KMS-11 (cell line): ENCODE measurements at regions not wholly inside any gene's neighbourhood (a gene's known extent, or its start where the extent isn't known, plus 50 kb on each side); places are given as distances from the start of the nearest gene placed in this dataset.

Experiments used
- H2AFZ ChIP-seq: fragments of 200-600 bp; sonication (generic); 2 replicates; pipeline ENCODE4 v1.6.1; 2016; ENCODE audit warnings: antibody characterized with exemption, mixed run types, low read depth
- H3K27ac ChIP-seq: fragments of 200-600 bp; sonication (generic); 2 replicates; pipeline ENCODE4 v1.6.1; 2016; ENCODE audit warnings: mild to moderate bottlenecking, mixed run types
- H3K27me3 ChIP-seq: fragments of 200-600 bp; sonication (generic); 2 replicates; pipeline ENCODE4 v1.6.1; 2017; ENCODE audit warnings: mild to moderate bottlenecking, low read depth, mixed run types, moderate library complexity; ENCODE audit not compliant: insufficient read depth
- H3K36me3 ChIP-seq: fragments of 200-600 bp; sonication (generic); 2 replicates; pipeline ENCODE4 v1.6.1; 2017; ENCODE audit warnings: mild to moderate bottlenecking, mixed run types; ENCODE audit not compliant: insufficient read depth
- H3K4me1 ChIP-seq: fragments of 200-600 bp; sonication (generic); 2 replicates; pipeline ENCODE4 v1.6.1; 2016; ENCODE audit warnings: mild to moderate bottlenecking, low read depth, mixed run types; ENCODE audit not compliant: poor library complexity, severe bottlenecking
- H3K4me2 ChIP-seq: fragments of 200-600 bp; sonication (generic); 2 replicates; pipeline ENCODE4 v1.7.0; 2016; ENCODE audit warnings: mild to moderate bottlenecking, mixed run types
- H3K4me3 ChIP-seq: fragments of 200-600 bp; sonication (generic); IDR thresholded peaks from 2 replicates; pipeline ENCODE4 v1.6.1; 2017; ENCODE audit warnings: low read depth, low read length, mixed read lengths; ENCODE audit not compliant: insufficient read depth
- H3K79me2 ChIP-seq: fragments of 200-600 bp; sonication (generic); 2 replicates; pipeline ENCODE4 v1.6.1; 2016; ENCODE audit warnings: low read depth, mixed run types; ENCODE audit not compliant: insufficient read depth
- H3K9ac ChIP-seq: fragments of 200-600 bp; sonication (generic); 2 replicates; pipeline ENCODE4 v1.6.1; 2016; ENCODE audit warnings: mild to moderate bottlenecking, mixed run types
- H4K20me1 ChIP-seq: fragments of 200-600 bp; sonication (generic); 2 replicates; pipeline ENCODE4 v1.6.1; 2016; ENCODE audit warnings: mild to moderate bottlenecking, mixed run types; ENCODE audit not compliant: insufficient read depth
- TF ChIP-seq, protein P1 (sequence below): fragments of 200-600 bp; sonication (generic); conservative IDR thresholded peaks from 2 replicates; pipeline ENCODE4 v1.6.1; 2017; ENCODE audit warnings: low read depth, mild to moderate bottlenecking, antibody characterized with exemption, low read length, moderate library complexity, mixed read lengths

- Histone ChIP-seq H4K20me1 (no peaks in the 10 kb centered on the region), H3K79me2 (no peaks in the 10 kb centered on the region), H3K4me2 (no peak overlapping the region), H3K9ac (no peak overlapping the region), H3K27ac (no peak overlapping the region), H3K4me3 (no peak overlapping the region), H3K36me3 (no peaks in the 10 kb centered on the region), H3K27me3 (no peaks in the 10 kb centered on the region), H3K4me1 (no peaks in the 10 kb centered on the region), H2AFZ (no peak overlapping the region)
- TF ChIP-seq, protein P1, sequence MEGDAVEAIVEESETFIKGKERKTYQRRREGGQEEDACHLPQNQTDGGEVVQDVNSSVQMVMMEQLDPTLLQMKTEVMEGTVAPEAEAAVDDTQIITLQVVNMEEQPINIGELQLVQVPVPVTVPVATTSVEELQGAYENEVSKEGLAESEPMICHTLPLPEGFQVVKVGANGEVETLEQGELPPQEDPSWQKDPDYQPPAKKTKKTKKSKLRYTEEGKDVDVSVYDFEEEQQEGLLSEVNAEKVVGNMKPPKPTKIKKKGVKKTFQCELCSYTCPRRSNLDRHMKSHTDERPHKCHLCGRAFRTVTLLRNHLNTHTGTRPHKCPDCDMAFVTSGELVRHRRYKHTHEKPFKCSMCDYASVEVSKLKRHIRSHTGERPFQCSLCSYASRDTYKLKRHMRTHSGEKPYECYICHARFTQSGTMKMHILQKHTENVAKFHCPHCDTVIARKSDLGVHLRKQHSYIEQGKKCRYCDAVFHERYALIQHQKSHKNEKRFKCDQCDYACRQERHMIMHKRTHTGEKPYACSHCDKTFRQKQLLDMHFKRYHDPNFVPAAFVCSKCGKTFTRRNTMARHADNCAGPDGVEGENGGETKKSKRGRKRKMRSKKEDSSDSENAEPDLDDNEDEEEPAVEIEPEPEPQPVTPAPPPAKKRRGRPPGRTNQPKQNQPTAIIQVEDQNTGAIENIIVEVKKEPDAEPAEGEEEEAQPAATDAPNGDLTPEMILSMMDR: no peak
These were observed 522.3 kb downstream of the EIPR1 start for GRCh38 chr2:2855297-2855696.

DNA sequence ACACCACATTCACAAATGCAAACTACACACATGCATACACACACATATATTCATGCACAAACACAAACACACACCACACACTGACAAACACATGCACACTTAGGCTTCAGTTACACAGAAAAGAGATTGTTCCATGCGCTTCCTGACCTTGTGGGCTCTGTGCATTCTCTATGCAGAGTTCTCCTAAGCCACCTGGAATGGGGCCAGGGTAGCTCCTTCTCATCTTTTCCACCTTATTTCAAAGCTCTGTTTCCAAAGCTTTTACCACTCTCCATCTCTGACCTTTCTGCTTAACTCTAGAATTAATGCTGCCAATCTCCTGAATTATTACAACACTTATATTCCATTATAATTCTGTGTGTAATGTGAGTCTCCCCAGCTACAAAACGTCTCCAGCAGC lies 522.3 kb upstream of the MYT1L start:
- H4K20me1 ChIP-seq: no peaks in the 10 kb centered on the region
- no peak overlapping the region for H3K4me2 ChIP-seq
- no peaks in the 10 kb centered on the region for H3K79me2 ChIP-seq
- TF ChIP-seq, protein P1: no peak
- no peaks in the 10 kb centered on the region for H3K36me3 ChIP-seq
- H3K4me3 ChIP-seq: no peak overlapping the region
- H2AFZ ChIP-seq: no peak overlapping the region
- peaks cover 6% of the 10 kb centered on the region for H3K4me1 ChIP-seq
- no peak overlapping the region for H3K9ac ChIP-seq
- H3K27ac ChIP-seq: no peak overlapping the region
- H3K27me3 ChIP-seq: no peaks in the 10 kb centered on the region

- no peaks in the 10 kb centered on the region for H4K20me1 ChIP-seq
- no peaks in the 10 kb centered on the region for H3K79me2 ChIP-seq
- no peaks in the 10 kb centered on the region for H3K36me3 ChIP-seq
- no peaks in the 10 kb centered on the region for H3K27me3 ChIP-seq
- H3K27ac ChIP-seq: no peak overlapping the region
- H3K4me3 ChIP-seq: no peak overlapping the region
- TF ChIP-seq, protein P1: no peak
- H3K9ac ChIP-seq: no peak overlapping the region
- no peak overlapping the region for H3K4me2 ChIP-seq
- H2AFZ ChIP-seq: no peak overlapping the region
- H3K4me1 ChIP-seq: peaks cover 6% of the 10 kb centered on the region
These were observed 521.0 kb upstream of the MYT1L start for GRCh38 chr2:2851806-2852777.

- peaks cover 6% of the 10 kb centered on the region for H3K4me1 ChIP-seq
- no peak overlapping the region for H3K4me3 ChIP-seq
- H3K79me2 ChIP-seq: no peaks in the 10 kb centered on the region
- no peak overlapping the region for H3K4me2 ChIP-seq
- no peak overlapping the region for H3K9ac ChIP-seq
- H3K27me3 ChIP-seq: no peaks in the 10 kb centered on the region
- H4K20me1 ChIP-seq: no peaks in the 10 kb centered on the region
- no peaks in the 10 kb centered on the region for H3K36me3 ChIP-seq
- H3K27ac ChIP-seq: no peak overlapping the region
- no peak overlapping the region for H2AFZ ChIP-seq
- TF ChIP-seq, protein P1: no peak
These were observed 520.2 kb upstream of the MYT1L start for GRCh38 chr2:2851316-2851715.
